Activated CD4-positive, alpha-beta T cell treated with anti-CD3 and anti-CD28 coated beads for 1 hour (primary cell): ENCODE measurements at regions not wholly inside any gene's neighbourhood (a gene's known extent, or its start where the extent isn't known, plus 50 kb on each side); places are given as distances from the start of the nearest gene placed in this dataset.

ENCODE experiments used
- DNase-seq: peaks from one replicate; pipeline ENCODE4 v3.0.0-alpha.2; 2020

GRCh38 chr2:59594671-59595222 lies 958.7 kb downstream of the BCL11A start:
- DNase-seq, result no peak

DNA sequence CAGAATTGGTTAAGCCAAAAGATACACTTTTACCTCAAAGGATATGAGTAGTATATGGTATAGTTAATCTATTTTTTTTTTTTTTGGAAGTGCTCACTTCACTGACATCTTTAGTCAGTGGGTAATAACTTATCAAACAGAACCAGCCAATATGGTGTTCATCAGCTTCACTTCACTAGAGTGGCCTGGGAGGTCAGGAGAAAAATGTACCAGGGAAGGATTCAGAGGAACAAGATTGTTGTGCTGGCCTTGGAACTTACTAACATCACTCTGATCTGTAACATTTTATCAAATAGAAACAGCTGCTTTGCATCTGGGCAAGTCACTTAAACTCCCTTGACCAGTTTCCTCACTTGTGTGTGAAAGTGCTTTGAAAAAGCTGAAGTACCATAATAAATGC lies 962.7 kb downstream of the BCL11A start:
- DNase-seq, result no peak

DNA sequence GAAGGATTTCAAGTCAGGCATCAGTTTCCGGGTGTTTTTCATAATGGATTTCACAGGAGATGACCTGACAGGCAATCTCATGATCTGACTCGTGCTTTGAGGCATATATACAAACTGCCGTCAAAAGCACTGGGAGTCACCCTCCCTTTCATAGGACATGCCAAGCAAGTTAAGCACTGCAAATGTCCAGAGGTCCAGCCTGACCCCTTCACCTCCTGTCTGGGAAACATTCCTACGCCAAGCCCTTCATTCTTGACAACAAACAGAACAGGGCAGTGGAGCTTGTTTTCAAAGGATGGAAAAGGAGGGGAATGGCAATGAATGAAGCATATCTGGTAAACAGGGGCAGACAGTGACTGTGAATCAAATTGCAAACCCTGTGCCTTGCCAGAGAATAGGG lies 963.6 kb downstream of the BCL11A start:
- DNase-seq, result no peak

GRCh38 chr2:59588286-59588685 lies 965.2 kb downstream of the BCL11A start:
- no peak for DNase-seq

- DNase-seq, result no peak
Observed at GRCh38 chr2:59586176-59586575, 967.3 kb downstream of the BCL11A start.

DNA sequence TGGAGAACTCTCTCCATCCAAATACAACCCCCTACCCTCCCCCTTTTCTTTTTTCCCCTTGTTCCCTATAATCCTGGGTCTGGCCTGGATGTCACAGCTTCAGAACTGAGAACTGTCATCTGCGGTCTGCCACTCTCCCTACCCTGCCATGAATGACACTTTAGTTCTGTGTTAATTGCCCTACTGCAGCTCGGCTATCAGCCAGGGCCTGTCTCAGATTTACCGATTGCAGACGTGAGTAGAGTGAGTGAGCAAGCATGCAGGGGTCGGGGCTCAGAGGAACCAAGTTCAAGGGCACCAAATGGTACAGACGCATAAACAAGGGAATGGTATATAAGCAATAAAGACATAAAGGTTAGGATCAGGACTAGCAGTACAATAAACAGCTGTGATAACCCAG lies 967.8 kb downstream of the BCL11A start:
- no peak for DNase-seq

GRCh38 chr2:59584958-59585357 lies 968.5 kb downstream of the BCL11A start:
- no peak for DNase-seq

DNA sequence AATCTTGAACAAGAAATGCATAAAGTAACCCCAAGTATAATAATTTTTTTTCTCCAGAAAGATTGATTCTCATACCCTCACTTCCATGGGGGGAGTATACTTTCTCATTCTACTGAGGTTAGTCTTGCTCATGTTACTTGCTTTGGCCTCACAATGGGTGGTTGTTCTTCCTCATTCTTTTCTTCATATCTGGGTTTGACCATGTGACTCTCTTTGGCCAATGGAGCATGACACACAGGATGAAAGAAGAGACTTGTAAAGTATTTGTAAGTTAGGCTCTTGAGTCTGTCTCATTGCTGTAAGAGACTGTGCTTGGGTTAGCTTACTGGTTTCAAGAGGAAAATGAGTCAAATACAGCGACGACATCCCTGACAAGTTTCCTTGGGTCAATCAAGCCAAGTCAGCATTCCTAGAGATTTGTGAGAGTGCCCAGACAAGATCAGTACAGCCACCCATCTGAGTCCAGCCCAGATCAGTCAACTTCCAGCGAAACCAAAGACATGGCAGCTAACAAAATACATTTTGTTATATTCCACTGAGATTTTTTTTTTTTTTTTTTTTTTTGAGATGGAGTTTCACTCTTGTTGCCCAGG lies 970.2 kb downstream of the BCL11A start:
- no peak for DNase-seq

GRCh38 chr2:59578349-59578748 lies 975.1 kb downstream of the BCL11A start:
- DNase-seq, result no peak

- no peak for DNase-seq
Observed at GRCh38 chr2:59575191-59575590, 978.3 kb downstream of the BCL11A start.

DNA sequence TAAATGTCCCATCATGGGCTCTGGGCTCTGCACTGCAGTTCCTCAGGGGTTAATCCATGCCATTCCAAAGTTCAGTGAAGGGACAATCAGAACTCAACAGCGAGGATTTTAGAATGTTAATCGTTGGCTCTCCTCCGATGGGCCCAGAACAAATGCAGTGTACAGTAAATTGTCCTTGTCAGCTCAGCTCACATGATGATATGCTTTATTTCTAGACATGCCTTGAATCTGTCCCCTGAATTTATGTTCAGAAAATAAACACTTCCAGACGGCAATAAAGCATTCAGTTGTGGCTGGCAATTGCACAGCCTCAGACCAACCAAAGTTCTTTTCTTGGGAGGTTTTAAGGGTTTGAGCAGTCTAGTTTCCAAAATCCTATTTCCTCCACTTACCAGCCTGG lies 981.2 kb downstream of the BCL11A start:
- no peak for DNase-seq

- no peak for DNase-seq
Observed at GRCh38 chr2:59570818-59571217, 982.6 kb downstream of the BCL11A start.

DNA sequence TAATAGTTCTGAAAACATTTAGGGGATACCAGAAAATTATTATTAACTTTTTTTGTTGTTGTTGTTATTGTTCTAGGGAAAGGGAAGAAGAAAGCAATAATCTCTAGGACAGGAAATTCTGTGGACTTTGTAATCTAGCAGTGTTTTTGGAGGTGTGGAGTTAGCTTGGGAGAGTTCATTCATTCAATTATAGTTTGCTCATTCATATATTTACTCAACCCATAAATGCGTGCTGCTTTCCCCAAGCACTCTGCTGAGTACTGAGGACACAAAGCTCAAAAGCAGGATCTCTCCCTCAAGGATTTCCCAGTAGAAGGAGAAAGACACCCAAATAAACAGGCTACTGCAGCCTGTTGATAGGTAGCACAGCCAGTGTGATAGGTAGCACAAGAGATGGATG lies 984.3 kb downstream of the BCL11A start:
- DNase-seq, result no peak

GRCh38 chr2:59568461-59568860 lies 985.0 kb downstream of the BCL11A start:
- no peak for DNase-seq

DNA sequence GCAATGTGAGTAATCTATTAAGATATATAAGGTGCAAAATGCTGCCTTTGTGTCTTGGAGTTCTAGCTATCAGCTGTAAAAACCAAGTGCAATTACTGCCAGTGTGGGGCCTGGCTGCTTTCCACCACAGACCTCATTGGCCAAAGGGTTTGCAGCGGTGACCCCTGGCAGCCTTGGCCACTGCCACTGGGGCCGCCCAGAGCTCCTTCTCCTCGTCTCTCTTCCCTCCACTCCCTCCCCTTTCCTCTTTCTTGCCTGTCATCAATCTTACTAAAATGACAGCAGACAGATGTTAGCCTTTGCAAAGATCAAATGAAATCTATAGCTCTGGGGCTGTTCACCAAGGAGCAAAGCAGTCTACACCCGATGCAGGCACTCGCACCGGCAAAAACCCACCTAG lies 986.3 kb downstream of the BCL11A start:
- DNase-seq, result no peak

GRCh38 chr2:59566739-59567138 lies 986.7 kb downstream of the BCL11A start:
- DNase-seq, result no peak

DNA sequence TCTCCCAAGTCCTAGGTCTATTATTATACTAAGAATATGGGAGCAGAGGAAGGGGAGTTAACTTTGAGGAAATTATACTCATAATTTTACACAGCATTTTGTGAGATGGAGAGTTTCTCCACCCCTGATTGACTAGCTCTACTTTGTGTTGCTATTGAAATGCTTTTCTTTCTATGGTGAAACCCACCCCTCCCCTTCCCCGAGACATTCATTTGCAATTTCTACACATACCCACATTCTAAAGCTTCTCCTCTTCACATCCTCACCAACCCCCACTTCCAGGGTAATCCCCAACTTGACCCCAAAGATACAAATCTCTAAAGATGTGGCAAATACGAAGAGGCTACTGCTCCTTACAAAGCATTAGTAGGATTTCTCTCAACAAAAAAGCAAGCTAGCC lies 992.2 kb downstream of the BCL11A start:
- DNase-seq, result no peak

DNA sequence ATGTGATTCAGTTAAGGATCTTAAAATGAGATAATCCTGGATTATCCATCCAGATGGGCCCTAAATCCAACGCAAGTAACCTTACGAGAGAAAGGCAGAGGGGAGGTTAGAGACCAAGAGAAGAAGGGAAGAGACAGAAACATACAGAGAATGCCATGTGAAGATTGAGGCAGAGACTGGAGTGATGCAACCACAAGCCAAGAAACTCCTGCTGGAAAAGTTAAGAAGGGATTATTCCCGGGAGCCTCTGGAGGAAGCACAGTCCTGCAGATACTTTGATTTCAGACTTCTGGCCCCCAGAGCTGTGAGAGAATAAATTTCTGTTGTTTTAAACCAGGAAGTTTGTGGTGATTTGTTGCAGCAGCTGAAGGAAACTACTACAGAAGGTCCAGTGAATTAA lies 992.7 kb downstream of the BCL11A start:
- DNase-seq, result no peak

DNA sequence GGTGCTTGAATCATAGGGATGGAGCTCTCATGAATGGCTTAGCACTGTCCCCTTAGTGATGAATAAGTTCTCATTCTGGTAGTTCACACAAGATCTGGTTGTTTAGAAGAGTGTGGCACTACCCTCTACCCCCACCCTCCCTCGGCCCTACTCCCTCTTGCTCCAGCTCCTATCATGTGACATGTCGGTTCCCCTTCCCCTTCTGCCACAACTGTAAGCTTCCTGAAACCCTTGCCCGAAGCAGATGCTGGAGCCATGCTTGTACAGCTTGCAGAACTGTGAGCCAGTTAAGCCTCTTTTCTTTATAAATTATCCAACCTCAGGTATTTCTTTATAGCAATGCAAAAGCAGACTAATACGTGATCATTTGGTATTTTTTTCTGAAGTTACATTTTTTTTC lies 1012.6 kb downstream of the BCL11A start:
- DNase-seq, result no peak

GRCh38 chr2:59538398-59538911 lies 1015.0 kb downstream of the BCL11A start:
- DNase-seq, result no peak

DNA sequence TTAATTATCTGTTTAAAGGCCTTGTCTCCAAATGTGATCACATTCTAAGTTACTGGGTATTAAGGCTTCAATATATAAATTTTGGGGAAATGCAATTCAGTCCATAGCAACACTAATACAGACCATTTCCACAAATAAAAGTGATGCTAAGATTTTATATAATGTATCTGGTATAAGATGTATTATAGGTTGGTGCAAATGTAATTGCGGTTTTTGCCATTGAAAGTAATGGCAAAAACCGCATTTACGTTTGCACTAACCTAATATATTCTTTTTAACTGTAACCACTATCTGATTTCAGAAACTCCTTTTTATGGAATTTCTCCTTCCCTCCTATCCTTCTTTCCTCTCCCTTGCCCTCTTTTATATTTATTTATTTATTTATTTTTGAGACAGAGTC lies 1020.6 kb downstream of the BCL11A start:
- DNase-seq, result no peak

- DNase-seq, result no peak
Observed at GRCh38 chr2:59530258-59530657, 1023.2 kb downstream of the BCL11A start.

GRCh38 chr2:59529726-59530125 lies 1023.7 kb downstream of the BCL11A start:
- DNase-seq, result no peak

DNA sequence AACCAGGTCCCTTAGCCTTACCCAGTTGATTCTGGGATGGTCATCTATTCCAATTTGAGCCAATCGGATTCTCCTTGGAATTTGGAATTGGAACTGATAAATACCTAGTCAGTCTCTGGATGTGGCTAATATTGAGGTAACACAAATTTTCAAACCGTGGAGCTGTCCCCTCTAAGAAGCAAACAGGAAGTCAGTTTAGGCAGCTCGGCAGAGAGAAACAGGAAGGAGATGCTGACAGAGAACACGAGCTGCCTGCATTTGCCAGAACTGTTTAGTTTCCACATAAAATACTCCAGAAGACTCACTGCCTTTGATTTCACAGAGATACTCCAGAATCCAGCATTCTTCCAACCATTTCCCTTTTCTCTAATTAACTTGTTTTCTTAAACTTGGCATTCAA lies 1024.9 kb downstream of the BCL11A start:
- no peak for DNase-seq

DNA sequence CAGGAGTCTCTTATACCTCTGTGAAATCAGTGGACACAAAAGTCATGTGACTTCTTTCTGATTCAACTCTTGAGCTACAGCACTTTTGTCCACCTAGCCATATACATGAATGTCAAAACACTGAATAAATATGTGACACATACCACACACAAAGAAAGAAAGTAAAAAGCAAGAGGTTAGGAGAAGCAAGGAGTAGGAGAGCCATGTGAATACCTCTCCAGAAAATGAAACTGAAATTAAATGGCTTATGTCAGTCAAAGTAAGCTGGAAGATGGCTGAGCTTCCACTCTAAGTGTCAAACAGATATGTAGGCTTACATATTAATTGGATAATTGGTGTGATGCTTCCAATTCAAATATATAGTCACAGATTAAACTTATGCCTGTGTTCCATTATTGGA lies 1050.5 kb downstream of the BCL11A start:
- no peak for DNase-seq
